Mesodermal cell (in vitro differentiated cells): ENCODE measurements at regions not wholly inside any gene's neighbourhood (a gene's known extent, or its start where the extent isn't known, plus 50 kb on each side); places are given as distances from the start of the nearest gene placed in this dataset.

Experiments used
- H3K27ac ChIP-seq: 2 replicates; pipeline ENCODE4 v1.7.0; 2013; ENCODE audit warnings: mild to moderate bottlenecking, low read depth, low read length, moderate library complexity; ENCODE audit not compliant: severe bottlenecking
- H3K36me3 ChIP-seq: 2 replicates; pipeline ENCODE4 v1.7.1; 2013; ENCODE audit warnings: mild to moderate bottlenecking, low read length, moderate library complexity; ENCODE audit not compliant: control insufficient read depth, insufficient read depth
- H3K4me1 ChIP-seq: one replicate; pipeline ENCODE4 v1.7.1; 2013; ENCODE audit warnings: mild to moderate bottlenecking, low read length; ENCODE audit not compliant: insufficient read depth, control insufficient read depth, poor library complexity, severe bottlenecking
- H3K4me3 ChIP-seq: 2 replicates; pipeline ENCODE4 v1.7.0; 2013; ENCODE audit warnings: low read length, control low read depth, mild to moderate bottlenecking; ENCODE audit not compliant: insufficient read depth, poor library complexity, severe bottlenecking; ENCODE audit errors: extremely low read depth
- H3K9me3 ChIP-seq: 2 replicates; pipeline ENCODE4 v1.7.1; 2013; ENCODE audit warnings: mild to moderate bottlenecking, low read length, moderate library complexity; ENCODE audit not compliant: control insufficient read depth
- WGBS, 2 experiments: methylation state at CpG; one replicate each; pipeline ENCODE4 v1.1.5; 2013; ENCODE audit warnings: missing lambda C conversion rate in 2 of 2; ENCODE audit not compliant: insufficient coverage in 2 of 2; 5-methylcytosine and 5-hydroxymethylcytosine counted together

DNA sequence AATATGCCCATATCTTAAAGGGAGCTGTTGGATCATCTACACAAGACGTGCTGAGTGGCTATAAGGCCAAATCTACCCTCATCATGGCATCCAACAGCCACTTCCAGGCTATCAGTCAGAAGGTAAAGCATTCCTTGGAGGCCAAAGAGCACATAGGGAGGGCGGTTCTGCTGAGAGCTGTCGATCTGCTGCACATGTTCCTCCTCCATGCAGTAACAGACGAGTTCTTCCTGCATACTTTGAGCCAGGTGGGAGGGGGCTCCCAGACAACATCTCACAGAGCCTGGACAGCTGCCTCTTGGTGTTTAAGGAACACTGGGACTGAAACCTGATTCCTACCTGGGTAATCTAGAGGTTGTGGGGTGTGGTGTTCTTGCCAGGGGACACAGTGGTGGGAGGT is 93.3 kb upstream of the RAI14 start:
- H3K9me3 ChIP-seq, result no peaks in the 10 kb centered on the region
- H3K36me3 ChIP-seq, result no peaks in the 10 kb centered on the region
- H3K27ac ChIP-seq, result no peak overlapping the region
- WGBS, 2 experiments, result 85 to 91% methylated on average over 4 of the region's 4 CpGs
- no peak overlapping the region for H3K4me3 ChIP-seq
- peaks cover 8% of the 10 kb centered on the region for H3K4me1 ChIP-seq

DNA sequence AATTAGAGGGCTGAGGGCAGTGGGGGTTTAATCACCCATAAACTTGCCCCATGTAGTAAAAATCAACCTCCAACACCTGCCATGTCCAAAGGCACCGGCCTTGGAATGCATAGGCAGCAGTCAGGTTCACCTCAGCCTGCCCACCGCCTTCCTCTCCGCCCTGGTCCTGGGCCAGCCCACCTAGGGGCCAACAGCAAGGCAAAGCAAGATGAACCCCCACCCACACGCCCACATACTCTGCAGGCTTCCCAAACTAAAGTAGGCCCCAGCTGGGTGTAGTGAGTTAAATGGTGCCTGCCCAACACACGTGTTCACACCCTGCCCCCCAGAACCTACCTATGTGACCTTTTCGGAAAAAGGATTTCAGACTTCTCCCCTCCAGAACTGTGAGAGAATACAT is 92.9 kb upstream of the RAI14 start:
- WGBS, 2 experiments, result 88 to 100% methylated on average over 1 to 4 of the region's 6 CpGs
- Histone ChIP-seq H3K4me1 (peaks cover 8% of the 10 kb centered on the region), H3K36me3 (no peaks in the 10 kb centered on the region), H3K27ac (no peak overlapping the region), H3K4me3 (no peak overlapping the region), H3K9me3 (no peaks in the 10 kb centered on the region)

- Histone ChIP-seq H3K4me3 (no peak overlapping the region), H3K9me3 (no peaks in the 10 kb centered on the region), H3K27ac (no peak overlapping the region), H3K36me3 (no peaks in the 10 kb centered on the region), H3K4me1 (peaks cover 8% of the 10 kb centered on the region)
- 76 to 81% methylated on average over 14 to 19 of the region's 21 CpGs for WGBS, 2 experiments
Observed at GRCh38 chr5:34563931-34564709, 92.0 kb upstream of the RAI14 start.

DNA sequence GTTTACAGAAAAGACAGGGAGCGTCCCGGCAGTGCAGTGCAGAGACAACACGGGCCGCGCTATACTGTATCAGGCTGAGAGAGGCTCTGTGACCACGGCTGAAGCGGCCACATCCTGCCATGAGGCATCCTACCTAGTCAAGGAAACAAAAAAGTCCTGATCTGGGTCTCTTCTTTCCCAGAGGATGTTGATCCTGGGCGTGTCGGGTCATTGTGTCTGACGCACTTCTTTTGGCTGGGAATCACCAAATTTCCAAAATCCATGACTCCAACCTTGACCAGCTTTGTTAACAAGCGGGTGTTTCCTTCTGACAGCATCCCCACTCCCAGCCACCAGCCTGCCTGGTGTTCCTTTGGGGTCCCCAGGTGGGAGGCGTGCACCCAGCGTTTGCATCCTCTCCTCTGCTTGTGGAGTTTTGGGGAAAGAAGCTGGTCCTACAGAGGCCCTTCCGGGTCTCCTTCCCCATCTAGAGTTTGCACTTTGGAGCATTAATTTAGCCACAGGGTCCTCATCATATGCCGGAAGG is 91.4 kb upstream of the RAI14 start:
- Histone ChIP-seq H3K4me1 (peaks cover 8% of the 10 kb centered on the region), H3K36me3 (no peaks in the 10 kb centered on the region), H3K27ac (no peak overlapping the region), H3K9me3 (no peaks in the 10 kb centered on the region), H3K4me3 (no peak overlapping the region)
- 95 to 96% methylated on average over 13 to 14 of the region's 15 CpGs for WGBS, 2 experiments

- Histone ChIP-seq H3K4me1 (peaks cover 30% of the 10 kb centered on the region), H3K36me3 (no peaks in the 10 kb centered on the region), H3K4me3 (no peak overlapping the region), H3K27ac (peak overlapping the region; percentile 97), H3K9me3 (no peaks in the 10 kb centered on the region)
- WGBS, 2 experiments, result 96 to 100% methylated on average over 4 to 6 of the region's 6 CpGs
Observed at GRCh38 chr5:34570143-34570542, 86.0 kb upstream of the RAI14 start.

GRCh38 chr5:34570721-34571676 is 85.1 kb upstream of the RAI14 start:
- Histone ChIP-seq H3K4me3 (peak overlapping the region; percentile 11), H3K27ac (peak overlapping the region; percentile 97)

GRCh38 chr5:34571677-34572041 is 84.5 kb upstream of the RAI14 start:
- no peak overlapping the region for H3K4me3 ChIP-seq
- H3K27ac ChIP-seq, result peak overlapping the region; percentile 97
- H3K9me3 ChIP-seq, result no peaks in the 10 kb centered on the region
- H3K4me1 ChIP-seq, result peaks cover 30% of the 10 kb centered on the region
- H3K36me3 ChIP-seq, result no peaks in the 10 kb centered on the region
- 93 to 100% methylated on average over 2 of the region's 3 CpGs for whole genome bisulfite sequencing, 2 experiments

More at GRCh38 chr5:34570721-34571676, 85.1 kb upstream of the RAI14 start:
- Histone ChIP-seq H3K4me1 (peaks cover 30% of the 10 kb centered on the region), H3K9me3 (no peaks in the 10 kb centered on the region), H3K36me3 (no peaks in the 10 kb centered on the region)
- 77 to 87% methylated on average over 4 of the region's 5 CpGs for WGBS, 2 experiments

- 88 to 94% methylated on average over 2 to 3 of the region's 3 CpGs for whole genome bisulfite sequencing, 2 experiments
- H3K27ac ChIP-seq, result no peak overlapping the region
- peaks cover 10% of the 10 kb centered on the region for H3K9me3 ChIP-seq
- peaks cover 28% of the 10 kb centered on the region for H3K4me1 ChIP-seq
- H3K36me3 ChIP-seq, result no peaks in the 10 kb centered on the region
- H3K4me3 ChIP-seq, result no peak overlapping the region
Observed at GRCh38 chr5:34574936-34575467, 81.1 kb upstream of the RAI14 start.

GRCh38 chr5:34576891-34577666 is 79.0 kb upstream of the RAI14 start:
- H3K27ac ChIP-seq, result no peak overlapping the region
- WGBS, 2 experiments, result 97 to 98% methylated on average over 6 to 7 of the region's 11 CpGs
- H3K9me3 ChIP-seq, result peaks cover 10% of the 10 kb centered on the region
- peaks cover 9% of the 10 kb centered on the region for H3K4me1 ChIP-seq
- H3K36me3 ChIP-seq, result no peaks in the 10 kb centered on the region
- H3K4me3 ChIP-seq, result no peak overlapping the region

DNA sequence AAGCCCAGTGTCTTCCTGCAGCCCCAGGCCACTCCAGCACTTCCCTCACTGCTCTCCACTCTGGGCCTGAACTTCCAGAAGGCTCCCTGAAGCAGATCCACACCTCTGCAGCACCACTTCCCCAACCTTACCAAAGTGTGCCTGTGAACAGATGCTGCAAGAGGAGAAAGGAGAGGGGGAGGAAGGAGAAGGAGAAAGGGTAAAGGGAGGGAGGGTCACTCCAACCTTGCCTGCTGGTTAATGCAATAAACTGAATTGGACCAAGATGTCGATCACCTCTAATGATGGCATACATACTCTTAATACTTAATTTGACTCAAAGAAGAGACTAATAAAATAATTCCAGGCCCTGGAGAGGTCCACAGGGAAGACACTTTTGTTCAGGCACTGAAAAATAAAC is 77.2 kb upstream of the RAI14 start:
- peaks cover 10% of the 10 kb centered on the region for H3K9me3 ChIP-seq
- peaks cover 12% of the 10 kb centered on the region for H3K4me1 ChIP-seq
- no peak overlapping the region for H3K4me3 ChIP-seq
- WGBS, 2 experiments, result no CpG with 5 or more reads among the region's 1 CpG
- H3K27ac ChIP-seq, result no peak overlapping the region
- H3K36me3 ChIP-seq, result no peaks in the 10 kb centered on the region
